Type B pancreatic cell (in vitro differentiated cells): ENCODE measurements at regions not wholly inside any gene's neighbourhood (a gene's known extent, or its start where the extent isn't known, plus 50 kb on each side); places are given as distances from the start of the nearest gene placed in this dataset.

Source experiments
- DNase-seq: peaks from one replicate; pipeline ENCODE4 v3.0.0; 2021; ENCODE audit warnings: mixed read lengths; ENCODE audit not compliant: unreplicated experiment; ENCODE audit errors: extremely low spot score
- H3K27ac Mint-ChIP-seq: 2 replicates; pipeline ENCODE4 v1.8.0; 2021; ENCODE audit warnings: mild to moderate bottlenecking, mixed read lengths
- H3K27me3 Mint-ChIP-seq: 2 replicates; pipeline ENCODE4 v1.8.0; 2021; ENCODE audit warnings: mixed read lengths
- H3K36me3 Mint-ChIP-seq: 2 replicates; pipeline ENCODE4 v1.8.0; 2021; ENCODE audit warnings: mixed read lengths
- H3K4me1 Mint-ChIP-seq: one replicate; pipeline ENCODE4 v1.8.0; 2021; ENCODE audit warnings: mixed read lengths; ENCODE audit not compliant: unreplicated experiment
- H3K4me3 Mint-ChIP-seq: 2 replicates; pipeline ENCODE4 v1.8.0; 2021; ENCODE audit warnings: mild to moderate bottlenecking, mixed read lengths
- H3K9me3 Mint-ChIP-seq: 2 replicates; pipeline ENCODE4 v1.8.0; 2021; ENCODE audit warnings: mixed read lengths
- TF ChIP-seq, protein P1 (sequence below): fragments of 200-600 bp; sonication (generic); conservative IDR thresholded peaks from 2 replicates; pipeline ENCODE4 v1.5.0; 2021; ENCODE audit warnings: antibody characterized with exemption, mild to moderate bottlenecking

DNA sequence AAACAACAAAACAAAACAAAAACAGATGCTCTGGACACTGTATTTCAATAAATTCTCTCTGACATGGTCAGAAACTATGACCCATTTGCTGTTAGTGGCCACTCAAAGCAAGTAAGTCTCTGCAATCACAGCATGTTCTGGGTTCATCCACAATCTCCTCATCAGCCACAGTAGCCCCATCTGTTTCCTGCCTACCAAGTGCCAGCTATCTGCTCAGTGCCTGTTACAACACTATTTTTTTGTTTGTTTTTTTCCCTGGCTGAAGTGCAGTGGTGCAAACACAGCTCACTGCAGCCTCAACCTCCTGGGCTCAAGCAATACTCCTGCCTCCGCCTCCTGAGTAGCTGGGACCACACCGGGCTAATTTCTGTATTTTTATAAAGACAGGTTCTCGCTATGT is 137.9 kb downstream of the SOX9 start:
- H3K4me3 Mint-ChIP-seq, result no peak overlapping the region
- no peak overlapping the region for H3K27ac Mint-ChIP-seq
- peaks cover 7% of the 10 kb centered on the region for H3K27me3 Mint-ChIP-seq
- peaks cover 10% of the 10 kb centered on the region for H3K9me3 Mint-ChIP-seq
- H3K36me3 Mint-ChIP-seq, result peaks cover 6% of the 10 kb centered on the region
- H3K4me1 Mint-ChIP-seq, result no peaks in the 10 kb centered on the region
- TF ChIP-seq, protein P1, sequence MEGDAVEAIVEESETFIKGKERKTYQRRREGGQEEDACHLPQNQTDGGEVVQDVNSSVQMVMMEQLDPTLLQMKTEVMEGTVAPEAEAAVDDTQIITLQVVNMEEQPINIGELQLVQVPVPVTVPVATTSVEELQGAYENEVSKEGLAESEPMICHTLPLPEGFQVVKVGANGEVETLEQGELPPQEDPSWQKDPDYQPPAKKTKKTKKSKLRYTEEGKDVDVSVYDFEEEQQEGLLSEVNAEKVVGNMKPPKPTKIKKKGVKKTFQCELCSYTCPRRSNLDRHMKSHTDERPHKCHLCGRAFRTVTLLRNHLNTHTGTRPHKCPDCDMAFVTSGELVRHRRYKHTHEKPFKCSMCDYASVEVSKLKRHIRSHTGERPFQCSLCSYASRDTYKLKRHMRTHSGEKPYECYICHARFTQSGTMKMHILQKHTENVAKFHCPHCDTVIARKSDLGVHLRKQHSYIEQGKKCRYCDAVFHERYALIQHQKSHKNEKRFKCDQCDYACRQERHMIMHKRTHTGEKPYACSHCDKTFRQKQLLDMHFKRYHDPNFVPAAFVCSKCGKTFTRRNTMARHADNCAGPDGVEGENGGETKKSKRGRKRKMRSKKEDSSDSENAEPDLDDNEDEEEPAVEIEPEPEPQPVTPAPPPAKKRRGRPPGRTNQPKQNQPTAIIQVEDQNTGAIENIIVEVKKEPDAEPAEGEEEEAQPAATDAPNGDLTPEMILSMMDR, result no peak
- no peak for DNase-seq

- Mint-ChIP-seq H3K36me3 (peaks cover 6% of the 10 kb centered on the region), H3K27ac (no peak overlapping the region), H3K27me3 (peaks cover 13% of the 10 kb centered on the region), H3K4me1 (no peaks in the 10 kb centered on the region), H3K4me3 (no peak overlapping the region), H3K9me3 (peaks cover 6% of the 10 kb centered on the region)
- TF ChIP-seq, protein P1, result no peak
- DNase-seq, result no peak
Observed at GRCh38 chr17:72259922-72260321, 139.1 kb downstream of the SOX9 start.

DNA sequence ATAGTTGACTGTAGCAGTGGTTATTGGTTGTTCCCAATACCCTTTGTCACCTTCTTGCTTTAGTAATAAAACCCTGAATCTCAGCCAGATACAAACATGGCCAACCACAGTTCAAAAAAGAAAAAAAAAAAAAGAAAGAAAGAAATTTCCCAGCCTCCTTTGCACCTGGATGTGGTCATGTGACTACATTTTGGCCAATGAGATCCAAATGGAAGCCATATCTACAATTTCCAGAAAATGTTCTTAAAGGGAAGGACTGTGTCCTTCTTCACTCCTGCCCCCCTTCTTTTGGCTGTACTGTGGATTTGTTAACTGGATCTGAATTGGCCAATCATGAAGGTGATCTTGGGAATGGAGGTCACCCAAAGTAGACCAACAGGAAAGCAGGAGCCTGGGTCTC is 141.9 kb downstream of the SOX9 start:
- Mint-ChIP-seq H3K27ac (no peak overlapping the region), H3K27me3 (peaks cover 31% of the 10 kb centered on the region), H3K9me3 (peaks cover 6% of the 10 kb centered on the region), H3K36me3 (peaks cover 6% of the 10 kb centered on the region), H3K4me1 (peaks cover 16% of the 10 kb centered on the region), H3K4me3 (no peak overlapping the region)
- no peak for DNase-seq
- TF ChIP-seq, protein P1, result no peak

- no peak overlapping the region for H3K4me3 Mint-ChIP-seq
- peaks cover 27% of the 10 kb centered on the region for H3K4me1 Mint-ChIP-seq
- TF ChIP-seq, protein P1, result no peak
- DNase-seq, result no peak
- H3K27me3 Mint-ChIP-seq, result peaks cover 31% of the 10 kb centered on the region
- peaks cover 6% of the 10 kb centered on the region for H3K9me3 Mint-ChIP-seq
- H3K36me3 Mint-ChIP-seq, result peaks cover 6% of the 10 kb centered on the region
- H3K27ac Mint-ChIP-seq, result no peak overlapping the region
Observed at GRCh38 chr17:72264682-72265405, 144.0 kb downstream of the SOX9 start.

GRCh38 chr17:72266112-72266775 is 145.4 kb downstream of the SOX9 start:
- peaks cover 6% of the 10 kb centered on the region for H3K9me3 Mint-ChIP-seq
- peaks cover 6% of the 10 kb centered on the region for H3K36me3 Mint-ChIP-seq
- peak overlapping the region; percentile 52 for H3K27ac Mint-ChIP-seq
- DNase-seq, result no peak
- H3K4me1 Mint-ChIP-seq, result peaks cover 38% of the 10 kb centered on the region
- TF ChIP-seq, protein P1, result no peak
- peaks cover 31% of the 10 kb centered on the region for H3K27me3 Mint-ChIP-seq
- peak overlapping the region; percentile 53 for H3K4me3 Mint-ChIP-seq
